ENCODE measurements at regions not wholly inside any gene's neighbourhood (a gene's known extent, or its start where the extent isn't known, plus 50 kb on each side); places are given as distances from the start of the nearest gene placed in this dataset.

DNA sequence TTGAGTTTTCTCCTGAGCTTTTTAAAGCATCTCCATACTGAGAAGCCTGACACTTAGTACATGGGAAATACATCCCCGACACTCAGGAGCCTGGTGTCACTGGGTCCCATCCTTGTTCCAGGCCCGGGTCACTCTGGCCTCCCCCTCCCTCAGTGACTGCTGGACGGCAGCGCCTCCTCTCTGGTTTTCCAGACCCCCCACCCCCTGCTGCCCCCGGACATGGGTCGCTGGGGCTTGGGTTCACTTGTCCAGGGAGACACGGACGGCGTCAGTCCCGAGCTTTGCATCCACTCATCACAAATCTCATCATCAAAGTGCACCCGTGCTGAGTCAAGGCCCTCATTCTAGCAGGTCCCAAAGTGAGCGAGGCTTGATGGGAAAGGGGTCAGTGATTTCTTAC lies 243.0 kb downstream of the IRX2 start:
- no peak for FAIRE-seq
- DNase-seq (ENCODE audit: extremely low spot score, insufficient read length, low read depth) = no peak

DNA sequence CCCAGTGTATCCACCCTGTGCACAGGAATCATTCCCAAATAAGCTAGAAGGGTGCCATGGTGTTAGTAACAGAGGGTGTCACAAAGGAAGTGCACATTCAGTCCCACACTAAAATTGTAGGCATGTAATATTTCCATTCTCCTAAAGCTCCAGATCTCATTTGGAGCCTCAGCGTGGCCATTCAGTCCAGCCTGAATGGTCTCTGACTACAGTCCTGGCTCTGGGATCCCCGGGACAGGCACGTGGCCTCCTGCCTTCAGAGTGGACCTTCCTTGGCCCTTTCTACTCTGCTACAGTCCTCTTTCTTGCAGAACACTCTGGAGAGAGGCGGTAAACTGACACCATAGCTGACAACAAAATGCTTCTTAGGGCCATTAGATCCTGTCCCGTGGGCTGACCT lies 243.9 kb downstream of the IRX2 start:
- no peak for FAIRE-seq
- DNase-seq (ENCODE audit: extremely low spot score, insufficient read length, low read depth) = no peak

DNA sequence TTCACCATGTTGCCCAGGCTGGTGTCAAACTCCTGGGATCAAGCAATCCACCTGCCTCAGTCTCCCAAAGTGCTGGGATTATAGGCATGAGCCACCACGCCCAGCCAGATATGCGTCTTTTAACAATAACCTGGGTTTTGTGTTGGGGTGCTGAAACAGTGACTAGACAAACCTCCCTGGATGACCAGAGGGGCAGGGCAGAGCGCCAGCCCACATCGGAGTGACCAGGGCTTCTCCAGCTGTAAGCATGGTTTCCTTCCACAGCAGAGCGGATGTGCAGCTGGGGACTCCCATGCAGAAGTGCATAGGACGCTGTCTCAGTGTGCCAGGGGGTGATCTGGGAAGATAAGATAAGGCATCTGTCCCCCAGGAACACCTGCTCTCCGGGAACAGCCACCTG lies 244.9 kb downstream of the IRX2 start:
- FAIRE-seq (no peak), DNase-seq (ENCODE audit: extremely low spot score, insufficient read length, low read depth) (no peak)

DNA sequence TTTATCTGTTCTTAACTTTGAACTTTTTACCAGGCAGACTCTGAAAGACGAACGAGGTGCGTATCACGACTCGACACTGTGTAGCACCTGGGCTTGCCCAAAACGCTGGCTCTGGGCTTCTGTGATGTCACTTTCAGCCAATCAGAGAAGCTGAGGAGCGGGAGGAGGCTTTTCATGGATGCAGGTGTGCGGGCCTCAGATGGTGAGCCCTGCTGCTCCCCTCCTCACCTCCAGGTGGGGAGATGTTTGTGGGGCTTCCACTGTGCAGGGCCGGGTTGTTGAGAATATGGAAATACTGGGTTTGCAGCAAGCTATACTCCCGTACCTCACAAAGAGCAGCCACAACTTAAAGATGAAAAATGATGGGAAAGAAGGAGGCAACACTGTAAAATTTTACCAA lies 246.3 kb downstream of the IRX2 start:
- DNase-seq (ENCODE audit: extremely low spot score, insufficient read length, low read depth) = no peak
- FAIRE-seq = no peak

DNA sequence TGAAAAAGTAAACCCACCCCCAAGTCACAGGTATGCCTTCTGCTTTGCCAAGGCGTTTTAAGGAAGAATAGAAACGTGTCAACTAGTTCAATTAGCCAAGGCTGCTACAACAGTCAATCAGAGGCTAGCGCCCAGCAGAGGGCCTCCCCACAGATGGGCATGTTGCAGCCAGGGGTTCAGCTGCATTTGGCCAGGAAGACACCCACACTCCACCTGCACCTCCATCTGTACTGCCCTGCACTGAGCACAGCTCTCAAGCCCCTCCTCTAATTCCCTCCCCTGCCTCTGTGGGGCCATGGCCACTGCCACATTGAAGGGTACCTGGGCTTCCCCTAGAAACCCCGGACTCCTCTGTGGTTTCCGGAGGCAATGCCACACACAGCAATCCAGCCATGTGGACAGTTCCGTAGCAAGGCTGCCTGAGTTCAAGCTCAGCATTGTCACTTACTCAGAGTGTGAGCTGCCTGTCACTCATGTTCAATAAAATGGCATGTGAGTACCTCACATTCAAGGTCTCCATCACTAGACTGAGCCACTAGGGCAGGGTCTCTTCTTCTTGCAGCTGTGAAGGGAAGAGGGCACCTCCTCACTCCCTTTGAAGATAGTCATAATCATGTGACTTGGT lies 248.4 kb downstream of the IRX2 start:
- DNase-seq (ENCODE audit: extremely low spot score, insufficient read length, low read depth) = no peak
- FAIRE-seq = no peak

DNA sequence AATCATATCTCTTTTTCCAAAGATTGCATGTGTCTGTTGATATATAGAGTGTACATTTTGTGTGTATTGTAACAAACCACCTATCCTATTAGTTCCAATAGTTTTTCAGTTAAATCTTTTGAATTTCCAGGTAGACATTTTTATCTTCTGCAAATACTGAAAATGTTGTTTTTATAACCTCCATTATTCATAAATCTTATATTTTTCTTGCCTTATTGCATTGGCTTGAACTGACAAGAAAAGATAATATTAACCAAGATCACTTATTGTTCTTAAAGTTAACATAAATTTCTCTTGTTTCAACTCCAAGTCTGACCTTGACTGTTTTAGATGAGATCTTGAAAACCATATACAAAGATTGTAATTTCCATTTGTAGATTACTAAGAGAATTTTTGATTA lies 251.6 kb downstream of the IRX2 start:
- DNase-seq (ENCODE audit: extremely low spot score, insufficient read length, low read depth) (no peak), FAIRE-seq (no peak)

DNA sequence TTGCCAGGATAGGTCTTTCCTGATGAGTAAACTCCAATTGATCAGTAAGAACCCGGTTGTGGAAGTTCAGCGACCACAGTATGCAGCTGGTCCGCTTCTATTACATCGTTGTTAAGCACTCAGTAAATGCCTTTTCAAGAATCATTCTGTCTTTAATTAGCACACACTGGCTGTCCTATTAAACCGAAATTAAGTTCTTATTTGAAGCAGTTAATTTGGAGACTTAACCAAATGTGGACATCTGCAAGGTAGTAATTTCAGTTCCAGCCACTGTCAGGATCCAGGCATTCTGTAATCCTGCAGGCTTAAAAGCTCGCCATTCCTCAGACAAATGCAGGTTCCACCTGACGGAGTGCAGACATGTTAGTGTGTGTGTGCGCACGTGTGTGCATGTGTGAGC lies 254.6 kb downstream of the IRX2 start:
- DNase-seq (ENCODE audit: extremely low spot score, insufficient read length, low read depth) (no peak), FAIRE-seq (no peak)

DNA sequence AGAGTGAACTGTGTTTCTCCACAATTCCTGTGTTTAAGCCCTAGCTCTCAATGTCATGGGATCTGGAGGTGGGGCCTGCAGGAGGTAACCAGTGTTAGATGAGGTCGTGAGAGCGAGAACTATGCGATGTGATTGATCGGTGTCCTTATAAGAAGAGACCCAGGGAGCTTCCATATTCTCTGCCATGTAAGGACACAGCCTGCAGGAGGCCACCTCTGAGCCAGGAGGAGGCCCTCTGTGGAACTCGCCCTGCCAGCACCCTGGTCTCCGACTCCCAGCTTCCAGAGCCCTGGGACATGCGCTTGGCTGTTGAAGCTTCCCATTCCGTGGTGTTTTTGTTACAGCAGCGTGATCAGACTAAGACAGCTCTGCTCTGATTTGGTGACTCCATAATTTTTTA lies 255.4 kb downstream of the IRX2 start:
- DNase-seq (ENCODE audit: extremely low spot score, insufficient read length, low read depth) = no peak

DNA sequence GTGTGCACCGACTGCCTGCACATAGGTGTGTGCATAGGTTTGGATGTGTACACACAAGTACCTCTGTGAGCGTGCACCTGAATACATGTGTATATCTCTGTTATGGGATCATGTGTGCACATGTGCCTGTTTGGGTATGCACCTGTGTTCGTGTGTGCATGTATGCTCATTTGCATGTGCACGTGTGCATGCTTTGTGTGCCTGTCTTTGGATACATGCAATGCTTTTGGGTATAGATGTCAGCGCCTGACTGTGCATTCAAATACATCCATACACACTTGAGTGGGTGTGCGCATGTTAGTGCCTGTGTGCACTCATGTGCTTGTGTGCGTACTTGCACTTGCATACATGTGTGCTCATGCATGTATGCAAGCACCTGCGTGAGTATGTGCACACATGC lies 258.1 kb downstream of the IRX2 start:
- FAIRE-seq (no peak), DNase-seq (ENCODE audit: extremely low spot score, insufficient read length, low read depth) (no peak)

More for the DNA sequence above, 255.4 kb downstream of the IRX2 start:
- FAIRE-seq = no peak

DNA sequence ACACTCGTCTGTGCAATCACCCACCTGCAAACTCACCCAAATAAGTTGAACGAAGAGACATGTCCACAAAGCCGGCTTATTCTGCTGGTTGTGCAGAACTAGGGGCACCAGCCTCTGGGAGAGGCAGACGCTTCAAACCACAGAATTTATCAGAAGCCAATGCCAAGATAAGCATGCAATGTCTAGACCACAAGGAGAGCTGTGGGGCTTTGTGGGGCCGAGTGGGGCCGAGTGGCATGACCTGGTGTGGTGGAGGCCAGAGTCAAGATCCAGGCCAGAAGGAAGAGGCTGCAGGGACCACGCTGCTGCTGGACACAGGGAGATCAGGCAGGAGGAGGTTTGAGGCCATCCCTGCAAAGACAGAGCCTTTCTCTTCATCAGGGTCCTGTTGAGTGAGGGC lies 259.0 kb downstream of the IRX2 start:
- DNase-seq (ENCODE audit: extremely low spot score, insufficient read length, low read depth) = no peak

DNA sequence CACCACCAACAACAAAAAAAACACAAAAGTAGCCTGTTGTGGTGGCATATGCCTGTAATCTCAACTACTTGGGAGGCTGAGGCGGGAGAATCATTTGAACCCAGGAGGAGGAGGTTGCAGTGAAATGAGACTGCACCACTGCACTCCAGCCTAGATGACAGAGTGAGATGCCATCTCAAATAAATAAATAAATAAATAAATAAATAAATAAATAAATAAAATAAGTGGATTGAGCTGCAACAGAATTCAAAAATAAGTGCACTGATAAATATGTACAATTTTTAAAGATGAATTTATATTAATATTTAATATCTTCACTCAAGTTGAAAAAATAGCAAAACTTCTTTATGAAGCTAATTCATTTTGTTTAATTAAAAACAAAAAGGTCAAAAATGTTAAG lies 259.6 kb downstream of the IRX2 start:
- FAIRE-seq (no peak), DNase-seq (ENCODE audit: extremely low spot score, insufficient read length, low read depth) (no peak)

More for the DNA sequence above, 259.0 kb downstream of the IRX2 start:
- FAIRE-seq = no peak

DNA sequence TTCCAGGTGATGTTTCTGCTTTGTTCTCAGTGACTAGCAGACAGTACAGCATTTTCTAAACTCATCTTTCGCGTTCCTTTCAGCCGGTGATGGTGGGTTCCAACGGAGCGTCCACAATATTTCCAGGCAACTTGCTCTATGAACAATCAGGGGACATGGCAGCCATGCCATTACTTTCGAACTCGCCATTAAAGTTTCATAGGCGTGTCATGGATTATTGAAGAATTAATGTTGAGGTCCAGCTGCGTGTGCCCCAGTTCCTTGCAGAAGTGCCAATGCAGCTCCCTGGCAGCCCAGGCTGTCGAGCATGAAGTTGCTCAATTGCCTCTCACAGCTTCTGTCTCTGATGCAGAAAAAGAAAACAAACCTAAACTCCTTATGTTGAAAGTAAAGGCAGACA lies 262.2 kb downstream of the IRX2 start:
- DNase-seq (ENCODE audit: extremely low spot score, insufficient read length, low read depth) = no peak
- FAIRE-seq = no peak

DNA sequence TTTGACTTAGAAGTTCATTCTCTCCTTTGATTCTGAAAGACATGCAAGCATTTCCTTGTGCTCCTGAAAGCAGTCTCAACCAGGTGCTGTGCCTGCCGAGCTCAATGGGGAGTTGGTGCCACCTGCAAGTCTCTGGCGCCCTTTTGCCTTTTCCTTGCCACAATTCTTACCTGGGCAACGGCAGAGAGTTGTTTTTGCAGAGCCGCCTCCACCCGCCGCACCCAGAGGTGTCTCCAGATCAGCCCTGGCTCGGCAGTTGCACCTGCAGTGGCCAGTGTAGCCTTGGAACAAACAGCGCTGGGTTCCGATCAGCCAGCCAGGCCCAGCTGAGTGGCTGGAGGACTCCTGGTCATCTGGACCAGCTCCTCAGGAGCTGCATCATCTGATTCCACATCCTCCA lies 262.9 kb downstream of the IRX2 start:
- DNase-seq (ENCODE audit: extremely low spot score, insufficient read length, low read depth) (no peak), FAIRE-seq (no peak)

DNA sequence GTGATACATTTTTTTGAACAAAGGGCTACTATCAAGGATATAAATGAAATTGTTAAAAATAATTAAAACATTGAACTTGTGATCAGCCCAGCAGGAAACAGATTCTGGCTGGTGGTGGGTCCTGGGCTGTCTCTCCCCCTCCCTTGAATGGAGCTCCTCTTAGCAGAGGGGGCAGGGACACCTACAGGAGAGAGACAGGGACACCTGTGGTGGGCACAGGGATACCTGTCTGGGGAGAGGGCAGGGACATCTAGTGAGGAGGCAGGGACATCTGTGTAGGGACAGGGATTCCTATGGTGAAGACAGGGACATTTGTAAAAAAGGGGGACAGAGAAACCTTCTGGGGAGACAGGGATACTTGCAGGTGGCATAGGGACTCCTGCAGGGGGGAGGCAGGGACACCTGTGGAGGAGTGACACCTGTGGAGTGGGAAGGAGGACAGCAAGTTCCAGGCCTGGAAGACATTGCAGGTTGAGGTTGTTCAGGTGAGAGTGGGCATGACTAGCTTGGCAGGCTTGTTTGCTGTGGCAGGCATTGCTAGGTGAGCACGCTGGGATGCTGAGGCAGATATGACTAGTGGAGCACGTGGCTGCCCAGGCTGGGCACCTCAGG lies 264.2 kb downstream of the IRX2 start:
- DNase-seq (ENCODE audit: extremely low spot score, insufficient read length, low read depth) (no peak), FAIRE-seq (no peak)

DNA sequence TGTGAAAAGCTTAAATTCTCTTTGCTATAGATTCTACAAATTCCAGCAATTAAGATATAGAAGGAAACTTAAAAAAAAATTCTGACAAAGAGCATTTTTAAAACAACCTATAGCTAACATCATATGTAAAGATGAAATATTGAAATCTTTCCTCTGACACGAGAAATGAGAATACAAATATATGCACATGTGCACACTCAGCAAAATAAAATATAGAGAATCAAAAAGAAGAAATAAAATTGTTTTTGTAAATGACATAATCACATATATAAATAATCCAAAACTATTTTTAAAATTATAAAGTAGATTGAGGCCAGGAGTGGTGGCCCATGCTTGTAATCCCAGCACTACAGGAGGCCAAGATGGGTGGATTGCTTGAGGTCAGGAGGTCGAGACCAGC lies 265.1 kb downstream of the IRX2 start:
- FAIRE-seq (no peak), DNase-seq (ENCODE audit: extremely low spot score, insufficient read length, low read depth) (no peak)

DNA sequence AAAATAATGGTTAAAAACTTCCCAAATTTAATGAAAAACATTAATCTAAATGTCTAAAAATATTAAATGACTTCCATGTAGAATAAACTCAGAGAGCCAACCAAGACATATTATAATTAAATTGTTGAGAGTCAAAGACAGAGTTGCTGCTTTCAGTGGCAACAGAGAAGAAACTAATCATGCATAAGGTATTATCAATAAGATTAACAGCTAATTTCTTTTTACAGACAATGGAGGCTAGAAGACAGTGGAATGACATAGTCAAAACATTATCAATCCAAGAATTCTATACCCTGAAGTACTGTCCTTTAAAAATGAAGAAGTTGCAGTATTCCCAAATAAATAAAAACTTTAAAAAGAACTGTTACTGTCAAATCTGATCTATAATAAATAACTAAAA lies 268.7 kb downstream of the IRX2 start:
- FAIRE-seq (no peak), DNase-seq (ENCODE audit: extremely low spot score, insufficient read length, low read depth) (no peak)

DNA sequence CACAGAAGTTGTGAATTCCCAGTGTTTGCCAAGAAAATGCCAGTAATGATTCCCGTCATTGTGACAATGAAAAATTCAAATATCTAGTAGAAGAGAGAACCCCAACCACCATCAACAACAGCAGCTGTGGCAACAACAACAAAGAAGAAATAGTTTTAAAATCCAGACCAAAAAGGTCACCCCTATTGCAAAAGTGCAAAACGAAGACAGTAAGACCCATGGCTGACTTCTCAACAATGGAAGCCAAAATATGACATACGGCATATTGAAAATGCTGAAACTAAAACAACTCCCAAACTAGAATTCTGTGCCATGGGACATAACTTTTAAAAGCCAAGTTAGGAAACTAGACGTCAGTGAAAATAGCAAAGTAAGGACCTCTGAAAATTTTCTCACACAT lies 270.6 kb downstream of the IRX2 start:
- no peak for FAIRE-seq
- DNase-seq (ENCODE audit: extremely low spot score, insufficient read length, low read depth) = no peak

DNA sequence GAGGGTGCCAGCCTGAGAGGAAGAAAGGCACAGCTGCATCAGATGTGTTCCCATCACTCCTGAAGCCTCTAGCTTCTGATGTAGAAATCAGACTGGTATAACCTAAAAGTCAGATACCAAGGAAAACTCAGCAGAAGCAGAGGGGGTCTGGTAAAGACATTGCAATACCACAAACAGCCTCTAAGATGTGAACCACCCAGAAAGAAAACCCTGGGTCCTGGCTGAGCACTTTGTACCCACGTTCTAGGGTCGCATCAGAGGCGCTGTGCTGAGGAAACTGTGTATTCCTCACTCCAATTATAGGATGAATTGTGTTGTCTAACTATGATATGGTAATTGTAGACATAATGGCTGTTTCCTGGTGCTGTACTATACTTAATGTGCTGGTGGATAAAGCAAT lies 275.6 kb downstream of the IRX2 start:
- FAIRE-seq (no peak), DNase-seq (ENCODE audit: extremely low spot score, insufficient read length, low read depth) (no peak)

DNA sequence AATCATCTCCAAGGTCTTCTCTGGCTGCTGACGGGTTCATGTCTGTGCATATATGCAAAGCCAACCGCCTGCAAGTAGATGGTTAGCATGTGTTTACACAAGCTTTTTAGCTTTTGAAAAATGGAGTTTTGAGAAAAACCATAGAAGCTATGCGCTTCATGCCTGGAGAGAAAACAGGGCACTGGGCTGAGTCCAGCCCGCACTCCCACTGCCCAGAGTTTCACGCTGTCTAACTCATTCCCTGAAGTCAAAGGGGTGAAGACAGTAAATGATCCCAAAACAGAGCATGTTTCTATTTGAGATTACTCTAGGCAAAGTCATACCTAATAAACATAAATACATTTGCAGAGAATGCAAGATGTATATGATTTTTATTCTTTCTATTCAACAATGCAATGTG lies 278.8 kb downstream of the IRX2 start:
- DNase-seq (ENCODE audit: extremely low spot score, insufficient read length, low read depth) (no peak), FAIRE-seq (no peak)

DNA sequence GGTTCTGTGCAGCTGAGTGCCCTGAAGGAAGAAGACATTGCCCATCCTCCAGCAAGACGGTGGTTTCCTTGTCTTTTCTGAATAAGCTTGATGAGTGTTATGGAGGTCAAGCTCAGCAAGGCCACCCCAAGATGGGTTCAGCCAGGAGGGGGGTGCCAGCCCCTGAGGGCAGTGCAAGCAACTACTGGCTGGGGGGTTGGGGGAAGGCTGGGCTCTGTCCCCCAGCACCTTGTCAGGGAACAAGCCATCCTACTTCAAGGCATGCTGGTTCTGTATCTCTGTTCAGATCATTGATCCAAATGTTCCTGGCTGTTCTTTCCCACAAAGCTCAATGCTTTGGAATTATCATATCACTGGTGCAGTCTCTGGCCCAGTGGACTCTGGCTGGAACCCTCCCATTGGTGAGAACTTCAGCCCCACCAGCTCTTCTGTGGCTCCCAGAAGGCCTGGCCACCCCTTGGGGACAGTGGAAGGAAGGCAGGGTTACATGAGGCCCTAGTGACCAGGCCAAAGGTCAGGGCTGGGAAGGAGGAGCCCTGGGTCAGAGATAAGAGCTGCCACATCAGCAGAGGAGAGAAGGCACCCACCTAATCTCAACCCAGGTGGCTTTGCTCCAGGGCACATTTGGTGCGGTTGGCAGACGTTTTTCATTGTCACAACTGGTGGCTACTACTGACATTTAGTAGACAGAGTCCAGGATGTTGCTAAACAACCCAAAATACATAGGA lies 280.2 kb downstream of the IRX2 start:
- DNase-seq (ENCODE audit: extremely low spot score, insufficient read length, low read depth) = no peak
- FAIRE-seq = no peak

DNA sequence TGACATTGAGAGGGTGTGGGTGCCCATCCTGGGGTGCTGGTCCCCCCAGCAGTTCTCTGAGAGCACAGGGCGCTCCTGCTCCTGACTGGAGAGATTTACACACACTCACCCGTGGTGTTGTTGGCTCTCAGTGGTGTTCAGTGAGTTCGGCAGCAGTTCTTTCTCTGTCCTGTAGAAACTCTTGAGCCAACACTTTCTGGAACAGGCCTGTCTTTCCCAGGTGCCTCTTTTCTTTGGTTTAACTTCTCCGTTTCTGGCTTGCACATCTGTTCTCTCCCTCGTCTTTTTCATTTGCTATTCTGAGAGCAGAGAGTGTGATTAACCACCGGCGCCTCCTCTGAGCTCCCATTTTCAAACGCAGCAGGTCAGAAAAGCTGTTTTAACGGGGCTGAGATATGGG lies 284.5 kb downstream of the IRX2 start:
- DNase-seq (ENCODE audit: extremely low spot score, insufficient read length, low read depth) (no peak), FAIRE-seq (no peak)

DNA sequence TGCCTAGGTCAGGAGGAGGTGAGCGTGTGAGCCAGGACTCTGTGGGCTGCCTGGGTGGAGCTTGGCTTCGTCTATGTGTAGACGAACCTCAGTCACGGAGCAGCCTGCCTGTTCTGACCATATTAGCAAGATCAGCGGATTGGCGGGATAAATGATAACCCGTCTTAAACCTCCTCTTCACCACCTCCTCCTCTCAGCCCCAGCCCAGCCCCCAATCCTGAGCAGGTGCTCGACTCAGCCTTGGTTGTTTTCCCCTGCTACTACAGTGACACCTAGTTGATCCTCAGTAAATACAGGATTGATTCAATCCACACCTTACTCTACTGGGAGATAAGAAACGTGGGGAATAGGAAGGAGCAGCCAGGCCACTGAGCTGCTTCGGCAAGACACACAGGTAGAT lies 286.1 kb downstream of the IRX2 start:
- DNase-seq (ENCODE audit: extremely low spot score, insufficient read length, low read depth) (no peak), FAIRE-seq (no peak)

All from GM18507 (cell line).